NCI-H1694 (cell line): ENCODE measurements at regions not wholly inside any gene's neighbourhood (a gene's known extent, or its start where the extent isn't known, plus 50 kb on each side); places are given as distances from the start of the nearest gene placed in this dataset.

ENCODE experiments used
- DNase-seq: peaks from one replicate; lab custom pipeline; 2025; lab: John Stamatoyannopoulos, UW

DNA sequence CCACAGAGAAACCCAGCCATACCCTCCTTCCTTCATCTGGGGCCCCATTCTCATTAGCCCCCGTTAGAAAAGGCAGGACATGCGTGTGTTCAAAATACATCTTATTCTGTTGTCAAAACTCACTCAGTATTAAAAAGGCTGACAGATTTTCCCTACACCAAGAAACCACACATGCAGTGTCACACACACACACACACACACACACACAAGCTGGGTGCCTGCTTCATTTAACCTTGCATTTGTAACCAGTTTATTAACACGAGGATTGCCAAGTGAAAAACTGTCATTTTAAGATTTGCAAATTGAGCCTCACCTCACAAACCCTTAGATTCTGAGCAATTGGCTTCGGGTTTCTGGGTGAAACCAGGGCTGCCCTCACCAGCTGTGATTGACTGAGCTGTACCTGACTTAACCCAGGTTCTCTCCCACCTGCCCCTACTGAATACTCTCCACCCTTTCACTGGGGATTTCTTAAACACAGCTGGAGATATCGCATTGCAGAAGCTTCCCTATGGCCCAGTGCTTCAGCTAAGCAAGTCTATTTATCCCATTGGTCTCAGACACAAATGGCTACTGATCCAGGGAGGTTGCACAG, 172.7 kb upstream of the ZNF507 start:
- no peak for DNase-seq

DNA sequence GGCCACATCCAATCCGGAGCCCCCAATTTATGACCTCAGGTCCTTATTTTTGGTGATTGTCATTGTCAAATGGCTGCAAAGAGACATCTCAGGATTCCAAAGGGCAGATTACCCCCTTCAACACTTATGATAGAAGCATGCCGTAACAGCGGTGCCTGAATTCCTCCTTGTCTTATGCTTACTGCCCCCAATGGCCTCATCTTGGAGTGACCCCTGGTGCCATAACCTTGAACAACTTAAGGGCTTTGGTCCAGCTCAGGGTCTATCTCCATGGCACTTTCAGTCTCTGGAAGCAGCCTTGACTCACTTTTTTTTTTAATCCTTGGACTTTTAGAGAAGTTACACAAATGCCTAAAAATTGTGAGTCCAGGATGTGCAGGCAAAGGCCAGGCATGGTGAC, 171.6 kb upstream of the ZNF507 start:
- DNase-seq = no peak

DNA sequence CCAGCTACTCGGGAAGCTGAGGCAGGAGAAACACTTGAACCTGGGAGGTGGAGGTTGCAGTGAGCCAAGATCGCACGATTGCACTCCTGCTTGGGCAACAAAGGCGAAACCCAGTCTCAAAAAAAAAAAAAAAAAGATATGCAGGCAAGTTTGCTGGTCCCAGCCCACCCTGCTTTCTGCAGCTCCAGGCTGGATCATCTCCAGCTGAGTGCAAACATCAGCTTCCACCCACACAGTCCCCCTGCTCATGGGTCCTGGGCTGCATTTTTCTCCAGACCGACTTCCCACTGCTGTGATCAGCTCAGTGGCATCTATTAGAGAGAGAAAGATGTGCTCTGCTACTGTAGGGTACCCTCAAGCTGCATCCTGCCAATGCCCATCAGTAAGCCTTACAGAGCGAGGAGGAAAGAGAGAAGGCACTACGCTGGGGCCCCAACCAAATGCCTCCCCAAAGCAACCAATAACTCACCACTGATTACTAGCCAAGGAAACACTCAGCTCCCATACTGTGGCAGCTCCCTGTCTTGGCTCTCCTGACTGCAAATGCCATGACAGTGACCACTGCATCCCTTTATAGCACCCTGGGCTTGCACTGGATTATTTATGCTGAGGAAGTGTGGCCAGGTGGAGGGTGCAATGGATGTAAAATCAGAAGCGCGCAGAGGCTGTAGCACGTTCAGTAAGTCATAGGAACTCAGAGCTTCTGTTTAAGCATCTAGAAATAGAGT, 170.9 kb upstream of the ZNF507 start:
- DNase-seq = no peak

DNA sequence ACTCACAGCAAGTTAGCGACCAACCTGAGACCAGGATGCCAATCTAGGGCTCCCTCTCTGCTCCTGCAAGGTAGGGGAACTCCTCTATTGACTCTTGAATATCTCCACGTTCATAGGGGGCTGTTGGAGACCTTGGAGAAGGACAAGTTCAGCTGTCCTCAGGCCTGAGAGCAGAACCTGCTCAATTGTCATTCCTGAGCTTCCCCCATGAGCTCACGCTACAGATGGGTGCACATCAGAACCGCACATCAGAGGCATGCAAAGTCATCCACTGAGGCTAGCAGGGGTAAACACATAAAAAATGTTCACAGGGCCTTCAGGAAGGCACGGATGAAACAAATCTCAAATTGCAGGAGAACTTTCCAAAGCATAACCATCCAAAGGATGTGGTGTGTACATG, 168.8 kb upstream of the ZNF507 start:
- DNase-seq = no peak

DNA sequence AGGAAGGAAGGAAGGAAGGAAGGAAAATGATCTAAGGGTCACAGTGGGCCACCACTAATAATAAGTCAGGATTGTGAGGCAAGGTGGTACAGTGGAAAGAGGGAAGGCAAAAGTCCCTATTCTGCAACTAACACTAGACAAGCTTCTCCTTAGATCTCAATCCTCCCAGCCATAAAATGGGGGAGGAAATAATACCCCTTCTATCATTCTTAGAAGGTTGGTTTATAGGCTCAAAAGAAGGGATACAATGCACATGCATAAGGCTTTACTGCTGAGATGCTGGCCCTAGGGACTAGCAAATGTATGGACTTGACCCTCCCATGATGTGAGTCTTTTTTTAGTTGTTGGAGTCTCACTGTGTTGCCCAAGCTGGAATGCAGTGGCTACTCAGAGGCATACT, 167.7 kb upstream of the ZNF507 start:
- no peak for DNase-seq

DNA sequence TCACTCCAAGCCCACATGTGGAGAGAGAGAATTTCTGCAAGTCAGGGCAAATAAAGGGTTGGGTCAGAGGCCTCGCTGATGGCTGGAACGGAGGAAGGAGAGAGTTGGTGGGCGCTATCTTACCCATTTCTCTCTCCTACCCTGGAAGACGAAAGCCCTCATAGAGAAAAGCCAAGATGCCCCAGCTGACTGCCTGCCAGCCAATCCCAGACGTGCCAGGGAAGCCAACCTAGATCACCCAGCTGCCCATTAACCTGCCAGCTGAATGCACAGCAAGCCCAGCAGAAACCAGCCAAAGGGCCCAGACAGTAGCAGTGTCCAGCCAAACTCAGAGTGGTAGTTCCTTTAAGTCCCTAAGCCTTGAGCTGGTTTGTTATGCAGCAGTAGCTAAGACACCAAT, 167.0 kb upstream of the ZNF507 start:
- DNase-seq = no peak

DNA sequence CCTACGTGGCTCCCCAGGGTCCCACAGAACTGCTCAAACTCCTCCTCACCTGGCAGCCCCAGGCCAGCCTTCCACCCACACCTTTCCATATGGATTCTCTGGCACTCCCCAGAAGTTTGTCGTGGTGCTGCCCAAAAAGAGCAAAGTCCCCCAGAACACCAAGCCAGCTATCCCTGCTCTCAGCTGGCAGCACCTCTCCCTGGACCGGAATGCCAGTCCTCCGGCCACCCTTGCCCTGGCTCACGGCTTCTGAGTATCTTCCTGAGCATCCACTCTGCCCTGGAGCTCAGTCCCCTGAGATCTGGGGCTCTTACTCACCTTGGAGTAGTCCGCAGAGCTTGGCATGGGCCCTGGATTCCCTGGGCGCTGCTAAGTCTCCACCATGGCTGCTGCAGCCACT, 166.5 kb upstream of the ZNF507 start:
- no peak for DNase-seq

DNA sequence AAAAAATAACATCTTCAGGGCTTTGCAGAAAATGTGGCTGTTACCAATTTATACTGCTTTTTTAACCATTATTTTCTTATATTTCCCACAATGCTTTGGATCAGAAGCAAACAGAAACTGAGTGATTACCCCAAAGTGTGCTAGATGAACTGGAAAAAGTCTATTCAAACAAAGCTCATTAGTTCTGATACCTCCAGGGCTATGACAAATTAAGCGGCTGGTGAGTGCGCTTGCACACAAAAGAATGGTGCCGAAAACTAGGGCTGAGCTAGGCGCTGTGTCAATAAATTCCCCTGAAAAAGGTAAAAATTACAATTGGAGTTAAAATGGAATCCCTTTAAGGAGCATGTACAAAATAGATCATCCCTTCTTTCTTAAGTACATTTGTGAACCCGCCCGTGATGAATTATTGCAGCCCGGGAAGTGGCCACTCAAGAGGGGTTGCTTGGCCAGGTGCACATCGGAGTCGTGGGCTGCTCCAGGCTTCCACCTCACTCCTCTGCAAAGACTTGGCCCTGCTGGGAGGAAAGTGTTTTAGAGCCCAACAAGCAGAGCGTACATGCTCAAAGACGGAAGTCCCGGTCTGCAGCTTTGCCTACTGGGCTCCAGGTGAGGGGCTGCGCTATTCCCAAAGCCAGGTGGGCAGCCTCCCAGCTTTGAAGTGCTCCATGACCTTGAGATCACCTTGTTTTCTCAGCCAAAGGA, 164.0 kb upstream of the ZNF507 start:
- no peak for DNase-seq

DNA sequence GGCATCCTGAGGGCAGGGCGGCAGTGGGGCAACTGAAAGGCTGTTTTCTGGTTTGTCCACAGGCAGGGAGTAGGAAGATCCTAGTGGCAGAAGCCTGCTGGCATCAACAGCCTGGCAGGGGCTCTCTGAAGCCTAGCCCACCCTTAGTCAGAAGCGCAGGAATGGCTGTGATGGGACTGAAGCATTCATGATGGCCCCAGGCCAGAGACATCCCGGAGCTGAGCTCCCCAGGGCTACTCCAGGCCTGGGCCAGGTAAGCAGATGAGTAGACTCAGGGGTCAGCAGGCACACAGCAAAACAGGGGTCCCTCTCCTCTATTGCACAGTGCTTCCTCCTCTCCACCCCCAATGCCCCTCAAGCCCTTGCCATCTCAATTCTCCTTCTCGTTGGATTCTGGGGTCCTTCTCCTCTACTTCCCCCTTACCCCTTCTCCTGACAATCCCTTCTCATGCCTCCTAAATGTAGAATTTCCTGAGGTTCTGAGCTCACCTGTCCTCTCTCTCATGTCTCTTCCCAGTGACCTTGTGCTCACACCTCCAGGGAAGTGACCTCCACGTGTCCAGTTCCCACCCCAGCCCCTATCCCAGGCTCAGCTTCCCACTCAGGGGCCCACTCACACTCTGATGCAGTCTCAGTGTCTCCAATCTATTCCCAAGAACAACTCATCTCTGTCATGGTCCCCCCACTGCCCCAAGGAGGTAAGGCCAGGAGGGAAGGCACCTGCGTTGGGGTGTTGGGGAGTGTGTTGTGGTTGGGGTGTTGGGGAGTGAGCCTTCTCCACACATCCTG, 158.7 kb upstream of the ZNF507 start:
- DNase-seq = no peak

DNA sequence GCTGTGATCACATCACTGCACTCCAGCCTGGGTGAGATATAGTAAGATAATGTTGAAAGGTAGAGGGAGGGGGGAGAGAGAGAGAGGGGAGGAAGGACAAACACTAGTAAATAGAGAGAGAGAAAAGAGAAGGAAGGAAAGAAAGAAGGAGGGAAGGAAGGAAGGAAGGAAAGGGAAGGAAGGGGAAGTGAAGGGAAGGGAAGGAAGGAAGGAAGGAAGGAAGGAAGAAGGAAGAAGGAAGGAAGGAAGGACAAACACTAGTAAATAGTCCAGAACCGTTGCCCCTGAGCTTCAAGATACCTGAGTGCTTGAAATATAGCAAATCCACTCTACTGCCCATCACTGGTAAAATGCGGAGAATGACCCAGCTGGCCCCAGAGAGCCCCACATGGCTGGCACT, 156.5 kb upstream of the ZNF507 start:
- DNase-seq = no peak

DNA sequence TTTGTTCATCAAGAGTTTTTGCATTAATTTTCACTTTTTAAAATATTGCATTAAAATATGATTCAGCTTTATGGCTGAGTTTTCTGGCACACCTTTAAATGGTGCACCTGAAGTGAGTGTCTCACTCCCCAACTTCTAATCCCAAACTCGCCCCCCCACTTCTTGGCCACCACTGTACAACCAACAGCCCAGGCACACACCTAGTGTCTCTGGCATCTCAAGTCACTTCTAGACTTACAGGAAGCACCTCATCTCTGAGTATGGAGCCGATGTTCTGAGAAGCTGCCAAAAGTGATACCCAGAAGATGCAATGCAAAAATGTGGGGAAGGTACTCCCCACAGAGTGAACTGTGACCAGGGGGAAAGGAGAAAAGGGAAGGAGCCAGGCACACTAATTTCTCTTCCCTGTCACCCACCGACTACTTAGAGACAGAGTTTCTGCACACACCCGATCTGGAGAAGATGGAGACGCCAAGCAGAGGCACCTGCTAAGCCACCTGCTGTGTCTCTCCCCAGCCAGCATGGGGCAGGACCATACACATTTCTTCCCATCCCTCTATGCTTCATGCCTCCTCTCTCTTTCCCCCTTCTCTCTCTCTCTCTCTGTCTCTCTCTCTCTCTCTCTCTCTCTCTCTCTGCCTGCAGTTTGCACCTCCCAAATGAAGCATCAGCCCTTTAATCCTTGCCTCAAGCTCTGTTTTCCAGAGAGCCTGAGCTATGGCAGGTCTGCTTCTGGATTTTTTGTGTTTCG, 155.3 kb upstream of the ZNF507 start:
- no peak for DNase-seq

DNA sequence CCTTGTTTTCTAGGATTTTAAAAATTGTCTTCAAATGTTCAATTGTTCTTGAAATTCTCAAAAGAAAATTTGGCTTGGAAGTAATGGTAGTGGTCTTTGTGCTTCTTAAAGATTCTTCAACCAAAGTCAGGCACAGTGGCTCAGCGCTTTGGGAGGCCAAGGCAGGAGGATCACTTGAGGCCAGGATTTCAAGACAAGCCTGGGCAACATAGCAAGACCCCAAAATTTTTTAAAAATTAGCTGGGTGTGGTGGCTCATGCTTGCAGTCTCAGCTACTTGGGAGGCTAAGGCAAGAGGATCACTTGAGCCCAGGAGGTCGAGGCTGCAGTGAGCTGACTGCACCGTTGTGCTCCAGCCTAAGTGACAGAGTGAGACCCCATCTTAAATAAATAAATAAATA, 153.5 kb upstream of the ZNF507 start:
- no peak for DNase-seq

DNA sequence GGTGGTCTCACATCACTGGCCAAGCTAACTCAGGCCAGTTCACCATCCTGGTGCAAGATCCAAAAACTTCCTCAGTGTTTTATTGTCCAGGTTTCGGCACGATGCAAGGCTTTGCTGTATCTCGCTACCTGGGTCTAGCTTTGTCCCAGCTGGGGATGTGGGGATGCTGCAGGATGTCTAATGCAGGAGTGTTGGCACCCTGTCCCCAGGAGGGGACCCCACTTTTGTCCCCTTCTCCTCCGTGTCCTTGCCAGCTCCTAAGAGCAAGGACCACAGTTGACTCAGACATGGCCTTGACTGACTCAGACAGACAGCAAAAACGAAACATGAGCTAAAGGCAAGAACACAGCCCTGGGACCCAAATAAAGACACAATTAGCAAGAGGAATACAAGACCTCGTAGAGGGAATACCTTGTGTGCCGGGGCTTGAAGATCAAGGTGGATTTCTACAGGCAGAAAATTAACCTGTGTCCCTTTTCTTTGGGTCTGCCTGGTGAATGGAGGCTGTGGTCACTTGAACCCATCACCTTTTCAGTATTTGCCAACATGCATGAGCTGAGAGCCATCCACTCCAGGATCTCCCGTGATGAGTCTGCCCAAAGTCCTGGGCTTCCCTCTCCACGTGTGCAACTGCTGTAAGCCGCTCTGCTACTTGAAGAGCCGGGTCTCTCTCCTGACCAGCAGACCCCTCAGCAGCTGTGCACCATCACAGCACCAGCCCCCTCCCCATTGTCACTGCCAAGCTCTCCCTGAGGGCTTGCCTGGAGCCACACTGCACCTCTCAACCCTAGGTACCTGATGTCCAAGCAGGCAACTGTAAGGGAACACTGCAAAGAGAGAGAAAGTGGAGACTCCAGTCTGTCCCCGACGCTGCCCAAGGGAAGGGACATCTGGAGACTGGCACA, 149.5 kb upstream of the ZNF507 start:
- no peak for DNase-seq

DNA sequence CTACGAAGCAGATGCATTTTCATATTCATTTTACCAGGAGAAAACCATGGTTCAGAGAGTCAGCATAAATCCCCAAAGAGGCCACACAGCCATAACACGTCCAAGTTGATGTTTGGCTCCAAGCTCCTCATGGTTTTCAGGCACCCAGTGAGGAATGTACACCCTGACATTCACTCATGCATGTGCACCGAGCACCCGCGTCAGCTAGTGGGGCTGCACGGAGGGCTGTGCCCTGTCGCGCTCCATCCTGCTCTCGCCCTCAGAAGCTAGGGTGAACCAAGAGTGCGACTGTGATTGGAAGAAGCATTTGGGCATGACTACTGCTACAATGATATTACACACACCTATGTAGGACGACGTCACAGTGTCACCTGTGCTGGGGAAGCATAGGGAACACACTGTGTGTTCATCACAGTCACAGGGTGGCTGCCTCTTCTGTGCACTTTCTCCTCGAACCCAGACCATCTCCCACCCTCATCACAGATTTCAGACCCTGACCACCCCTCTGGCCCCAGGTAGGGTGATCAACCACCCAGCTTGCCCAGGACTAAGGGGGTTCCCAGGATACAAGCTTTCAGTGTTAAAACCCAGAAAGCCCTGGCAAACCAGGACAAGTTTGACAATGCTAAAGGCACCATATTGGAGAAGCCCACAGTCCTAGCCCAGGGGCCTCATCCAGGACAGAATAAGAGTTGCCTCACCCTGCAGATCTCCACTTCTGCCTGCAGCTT, 148.6 kb upstream of the ZNF507 start:
- DNase-seq = no peak

DNA sequence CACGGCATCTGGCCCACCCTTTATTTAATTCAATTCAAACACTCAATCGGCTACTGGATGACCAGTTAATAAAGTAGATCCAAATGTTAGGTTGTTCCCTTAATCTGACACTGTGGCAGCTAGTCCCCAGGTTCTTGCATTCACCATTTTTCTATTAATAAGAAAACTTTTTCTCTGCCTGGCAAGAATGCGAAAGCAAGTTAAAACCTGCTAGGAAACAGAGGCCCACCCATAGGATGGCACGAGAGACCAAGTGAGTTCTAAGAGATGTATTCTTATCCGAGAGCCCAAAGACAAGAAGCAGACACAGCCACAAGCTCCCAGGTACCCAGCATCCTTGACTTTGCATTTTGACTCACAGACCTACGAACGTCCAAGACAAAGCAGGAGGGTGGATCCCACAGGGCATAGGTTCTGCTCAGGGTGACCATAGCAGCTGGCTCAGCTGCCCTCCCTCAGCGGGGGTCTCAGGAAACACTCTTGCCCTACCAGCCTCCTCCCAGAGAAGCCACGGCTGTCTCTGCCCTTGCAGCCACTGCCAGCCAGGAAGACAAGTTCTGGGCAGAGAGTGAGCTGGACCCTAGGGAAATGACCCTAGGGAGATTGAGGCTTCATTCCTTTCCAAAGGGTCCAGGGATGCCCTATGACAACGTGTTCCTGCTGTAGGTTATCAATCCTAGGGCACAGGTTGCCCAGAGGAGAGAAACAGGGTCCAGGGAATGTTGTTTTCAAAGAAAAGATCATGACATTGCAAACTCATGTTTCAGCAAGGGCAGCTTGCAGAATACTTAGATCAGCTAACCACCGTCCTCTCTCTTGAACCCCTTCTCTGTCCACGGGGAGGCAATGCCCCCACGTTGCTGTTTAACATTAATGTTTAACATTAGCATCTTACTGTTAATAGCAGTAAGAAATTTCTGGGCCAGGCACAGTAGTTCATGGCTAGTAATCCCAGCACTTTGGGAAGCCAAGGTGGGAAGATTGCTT, 147.2 kb upstream of the ZNF507 start:
- no peak for DNase-seq

DNA sequence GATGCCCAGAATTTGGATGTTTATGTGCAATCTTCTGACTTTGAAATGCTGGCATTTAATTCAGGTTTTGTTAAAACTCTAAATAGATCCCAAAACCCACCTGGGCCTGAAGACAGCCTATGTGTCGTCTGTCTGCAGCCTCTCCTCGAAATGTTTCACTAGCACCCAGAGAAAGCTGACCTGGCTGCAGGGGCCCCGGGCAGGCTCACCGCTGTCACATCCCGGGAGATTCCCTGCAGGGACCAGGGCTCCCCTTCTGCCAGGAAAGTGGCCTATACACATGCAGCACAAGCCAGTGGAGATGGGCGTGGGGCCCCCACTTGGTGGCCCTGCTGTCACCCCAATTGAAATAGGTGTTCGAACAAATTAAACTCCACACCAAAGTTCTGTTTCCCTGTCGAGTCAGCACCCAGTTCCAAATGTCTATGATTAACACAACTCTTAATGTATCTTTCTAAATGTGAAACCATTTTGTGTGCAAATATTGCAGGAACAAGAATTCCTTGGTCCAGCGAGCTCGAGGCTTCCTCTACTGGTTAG, 145.8 kb upstream of the ZNF507 start:
- DNase-seq = no peak

DNA sequence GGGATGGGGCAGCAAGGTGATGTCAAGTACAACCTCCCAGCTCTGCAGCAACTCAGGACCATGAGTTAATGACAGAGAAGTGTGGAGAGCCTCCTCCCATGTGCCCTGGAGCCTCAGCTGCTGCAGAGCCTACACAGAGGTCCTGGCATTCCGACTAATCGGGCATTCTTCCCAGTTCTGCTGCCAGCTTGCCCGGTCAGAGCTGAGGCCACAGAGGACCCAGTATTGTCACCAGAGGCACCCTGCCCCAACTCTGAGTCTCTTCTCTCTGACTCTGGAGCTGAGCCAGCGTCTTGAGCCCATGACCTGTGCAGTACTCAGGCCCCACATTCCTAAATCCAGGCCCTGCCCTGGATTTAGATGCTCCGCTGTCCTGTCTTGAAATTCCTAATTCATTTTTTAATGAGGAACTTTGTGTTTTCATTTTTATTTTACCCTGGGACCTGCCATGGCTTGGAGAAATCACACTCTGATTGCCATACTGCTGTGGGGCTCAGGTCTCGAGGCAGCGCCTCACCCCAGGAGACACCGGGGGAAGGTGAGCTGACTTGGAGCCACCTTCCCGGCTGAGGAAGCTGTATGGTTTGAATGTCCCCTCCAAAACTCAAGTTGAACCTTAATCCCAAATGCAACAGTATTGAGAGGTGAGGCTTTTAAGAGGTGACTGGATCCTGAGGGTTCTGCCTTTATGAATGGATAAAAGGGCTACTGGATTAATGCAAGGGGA, 144.9 kb upstream of the ZNF507 start:
- no peak for DNase-seq

DNA sequence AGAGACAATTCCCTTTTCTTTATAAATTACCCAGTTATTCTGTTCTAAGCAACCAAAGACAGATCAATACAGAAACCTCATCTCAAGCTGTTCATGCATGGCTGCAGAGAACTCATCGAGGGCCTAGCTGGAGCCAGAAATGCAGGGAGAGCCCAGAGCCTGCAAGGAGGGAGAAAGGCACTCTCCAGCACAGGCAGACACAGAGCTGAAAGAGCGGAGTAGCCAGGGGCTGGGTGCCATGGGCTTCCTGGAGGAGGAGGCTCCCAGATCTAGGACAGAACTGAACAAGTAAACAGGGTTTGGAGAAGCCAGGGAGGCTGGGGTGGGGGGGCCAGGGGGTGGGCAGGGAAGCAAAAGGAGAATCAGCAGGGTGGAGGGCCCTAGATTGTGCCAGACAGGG, 144.2 kb upstream of the ZNF507 start:
- DNase-seq = no peak
